ENCODE measurements at regions not wholly inside any gene's neighbourhood (a gene's known extent, or its start where the extent isn't known, plus 50 kb on each side); places are given as distances from the start of the nearest gene placed in this dataset.
A peak's percentile ranks its signal among the peaks of the same experiment; 100 is the strongest.

- no peak overlapping the region for H3K4me3 ChIP-seq
- H3K27ac ChIP-seq, result no peak overlapping the region
- no peak for ATAC-seq (replicated peaks in 6 of 8)
- in situ Hi-C loops (cut with MboI; ENCODE audit: low pct_unique_long_range_greater_than_20kb in 2 of 9, low sequenced_read_pairs in 9 of 9, unreplicated experiment in 9 of 9), result no loop called here
- WGBS, 10 experiments, result 32 to 100% (median 92%) methylated on average over 1 to 8 of the region's 9 CpGs; no CpG with 5 or more reads in 1 of the 10 experiments
- H3K4me1 ChIP-seq (replicated peaks in 1 of 2), result no peaks in the 10 kb centered on the region
Observed at GRCh38 chr4:32748498-32748897, 2028.3 kb downstream of the PCDH7 start.

- Histone ChIP-seq H3K4me1 (replicated peaks in 1 of 2) (no peaks in the 10 kb centered on the region), H3K4me3 (no peak overlapping the region), H3K27ac (no peak overlapping the region)
- WGBS, 10 experiments, result 10 to 100% (median 82%) methylated on average over 1 to 4 of the region's 4 CpGs; no CpG with 5 or more reads in 1 of the 10 experiments
- in situ Hi-C loops (cut with MboI; ENCODE audit: low pct_unique_long_range_greater_than_20kb in 2 of 9, low sequenced_read_pairs in 9 of 9, unreplicated experiment in 9 of 9), result no loop called here
- no peak for ATAC-seq (replicated peaks in 6 of 8)
Observed at GRCh38 chr4:32752962-32753361, 2032.8 kb downstream of the PCDH7 start.

- peaks cover 0 to 5% of the 10 kb centered on the region in 2 donors for H3K4me1 ChIP-seq (replicated peaks in 1 of 2)
- H3K4me3 ChIP-seq, result no peak overlapping the region
- in situ Hi-C loops (cut with MboI; ENCODE audit: low pct_unique_long_range_greater_than_20kb in 2 of 9, low sequenced_read_pairs in 9 of 9, unreplicated experiment in 9 of 9), result no loop called here
- no peak for ATAC-seq (replicated peaks in 6 of 8)
- H3K27ac ChIP-seq, result no peak overlapping the region
- 8 to 100% (median 92%) methylated on average over 1 to 2 of the region's 2 CpGs; no CpG with 5 or more reads in 3 of the 10 experiments for WGBS, 10 experiments
Observed at GRCh38 chr4:32768664-32769389, 2048.7 kb downstream of the PCDH7 start.

GRCh38 chr4:32771491-32771890, 2051.3 kb downstream of the PCDH7 start:
- in situ Hi-C loops (cut with MboI; ENCODE audit: low pct_unique_long_range_greater_than_20kb in 2 of 9, low sequenced_read_pairs in 9 of 9, unreplicated experiment in 9 of 9), result no loop called here
- ATAC-seq (replicated peaks in 6 of 8), result peak in 5 of 8 experiments; percentile 24 to 50 (median 28)
- 0 to 78% (median 40%) methylated on average over 3 to 6 of the region's 6 CpGs; no CpG with 5 or more reads in 1 of the 10 experiments for WGBS, 10 experiments
- Histone ChIP-seq H3K4me3 (no peak overlapping the region), H3K4me1 (replicated peaks in 1 of 2) (peaks cover 0 to 5% of the 10 kb centered on the region in 2 donors), H3K27ac (no peak overlapping the region)

- Histone ChIP-seq H3K4me1 (replicated peaks in 1 of 2) (peaks cover 0 to 5% of the 10 kb centered on the region in 2 donors), H3K4me3 (no peak overlapping the region), H3K27ac (no peak overlapping the region)
- WGBS, 10 experiments, result 0 to 100% (median 56%) methylated on average over 1 to 5 of the region's 5 CpGs
- in situ Hi-C loops (cut with MboI; ENCODE audit: low pct_unique_long_range_greater_than_20kb in 2 of 9, low sequenced_read_pairs in 9 of 9, unreplicated experiment in 9 of 9), result no loop called here
- peak in 4 of 8 experiments; percentile 39 to 79 (median 73) for ATAC-seq (replicated peaks in 6 of 8)
Observed at GRCh38 chr4:32775049-32775448, 2054.9 kb downstream of the PCDH7 start.

- Histone ChIP-seq H3K27ac (no peak overlapping the region), H3K4me3 (no peak overlapping the region), H3K4me1 (replicated peaks in 1 of 2) (peaks cover 0 to 5% of the 10 kb centered on the region in 2 donors)
- in situ Hi-C loops (cut with MboI; ENCODE audit: low pct_unique_long_range_greater_than_20kb in 2 of 9, low sequenced_read_pairs in 9 of 9, unreplicated experiment in 9 of 9), result no loop called here
- WGBS, 10 experiments, result 20 to 100% (median 90%) methylated on average over 2 to 3 of the region's 3 CpGs; no CpG with 5 or more reads in 1 of the 10 experiments
- no peak for ATAC-seq (replicated peaks in 6 of 8)
Observed at GRCh38 chr4:32776435-32777203, 2056.4 kb downstream of the PCDH7 start.

GRCh38 chr4:32778025-32778424, 2057.9 kb downstream of the PCDH7 start:
- in situ Hi-C loops (cut with MboI; ENCODE audit: low pct_unique_long_range_greater_than_20kb in 2 of 9, low sequenced_read_pairs in 9 of 9, unreplicated experiment in 9 of 9), result no loop called here
- 50 to 100% (median 97%) methylated on average over 1 of the region's 1 CpG; no CpG with 5 or more reads in 4 of the 10 experiments for WGBS, 10 experiments
- no peak for ATAC-seq (replicated peaks in 6 of 8)

GRCh38 chr4:32778938-32779337, 2058.8 kb downstream of the PCDH7 start:
- H3K4me3 ChIP-seq, result no peak overlapping the region
- no peaks in the 10 kb centered on the region for H3K4me1 ChIP-seq (replicated peaks in 1 of 2)
- H3K27ac ChIP-seq, result no peak overlapping the region
- no peak for ATAC-seq (replicated peaks in 6 of 8)
- in situ Hi-C loops (cut with MboI; ENCODE audit: low pct_unique_long_range_greater_than_20kb in 2 of 9, low sequenced_read_pairs in 9 of 9, unreplicated experiment in 9 of 9), result no loop called here
- 14 to 100% (median 88%) methylated on average over 1 of the region's 1 CpG; no CpG with 5 or more reads in 2 of the 10 experiments for WGBS, 10 experiments

More at GRCh38 chr4:32778025-32778424, 2057.9 kb downstream of the PCDH7 start:
- Histone ChIP-seq H3K4me1 (replicated peaks in 1 of 2) (no peaks in the 10 kb centered on the region), H3K27ac (no peak overlapping the region), H3K4me3 (no peak overlapping the region)

- H3K4me1 ChIP-seq (replicated peaks in 1 of 2), result no peaks in the 10 kb centered on the region
- H3K27ac ChIP-seq, result no peak overlapping the region
- no peak overlapping the region for H3K4me3 ChIP-seq
- in situ Hi-C loops (cut with MboI; ENCODE audit: low pct_unique_long_range_greater_than_20kb in 2 of 9, low sequenced_read_pairs in 9 of 9, unreplicated experiment in 9 of 9), result no loop called here
- peak in 4 of 8 experiments; percentile 22 to 99 (median 74) for ATAC-seq (replicated peaks in 6 of 8)
Observed at GRCh38 chr4:32789026-32789608, 2068.9 kb downstream of the PCDH7 start.

- no peak overlapping the region for H3K4me3 ChIP-seq
- no peak for ATAC-seq (replicated peaks in 6 of 8)
- H3K27ac ChIP-seq, result no peak overlapping the region
- in situ Hi-C loops (cut with MboI; ENCODE audit: low pct_unique_long_range_greater_than_20kb in 2 of 9, low sequenced_read_pairs in 9 of 9, unreplicated experiment in 9 of 9), result no loop called here
- no peaks in the 10 kb centered on the region for H3K4me1 ChIP-seq (replicated peaks in 1 of 2)
- WGBS, 10 experiments, result 0 to 88% (median 78%) methylated on average over 1 of the region's 1 CpG; no CpG with 5 or more reads in 4 of the 10 experiments
Observed at GRCh38 chr4:32790803-32791202, 2070.6 kb downstream of the PCDH7 start.

- H3K4me1 ChIP-seq (replicated peaks in 1 of 2), result no peaks in the 10 kb centered on the region
- no peak overlapping the region for H3K4me3 ChIP-seq
- WGBS, 10 experiments, result 6 to 87% (median 80%) methylated on average over 1 to 9 of the region's 9 CpGs; no CpG with 5 or more reads in 3 of the 10 experiments
- ATAC-seq (replicated peaks in 6 of 8), result no peak
- in situ Hi-C loops (cut with MboI; ENCODE audit: low pct_unique_long_range_greater_than_20kb in 2 of 9, low sequenced_read_pairs in 9 of 9, unreplicated experiment in 9 of 9), result no loop called here
- no peak overlapping the region for H3K27ac ChIP-seq
Observed at GRCh38 chr4:32798471-32799159, 2078.4 kb downstream of the PCDH7 start.

- no peak overlapping the region for H3K27ac ChIP-seq
- in situ Hi-C loops (cut with MboI; ENCODE audit: low pct_unique_long_range_greater_than_20kb in 2 of 9, low sequenced_read_pairs in 9 of 9, unreplicated experiment in 9 of 9), result no loop called here
- H3K4me3 ChIP-seq, result no peak overlapping the region
- WGBS, 10 experiments, result 8 to 67% (median 25%) methylated on average over 1 to 2 of the region's 2 CpGs; no CpG with 5 or more reads in 1 of the 10 experiments
- ATAC-seq (replicated peaks in 6 of 8), result no peak
- H3K4me1 ChIP-seq (replicated peaks in 1 of 2), result no peaks in the 10 kb centered on the region
Observed at GRCh38 chr4:32824336-32824735, 2104.2 kb downstream of the PCDH7 start.
